HG02571 (cell line): ENCODE measurements at regions not wholly inside any gene's neighbourhood (a gene's known extent, or its start where the extent isn't known, plus 50 kb on each side); places are given as distances from the start of the nearest gene placed in this dataset.

ENCODE experiments used
- ATAC-seq: cut with Tn5 transposase; IDR thresholded peaks from one replicate; pipeline ENCODE4 v1.9.1; 2021; ENCODE audit warnings: mild to moderate bottlenecking, moderate library complexity; ENCODE audit not compliant: unreplicated experiment

DNA sequence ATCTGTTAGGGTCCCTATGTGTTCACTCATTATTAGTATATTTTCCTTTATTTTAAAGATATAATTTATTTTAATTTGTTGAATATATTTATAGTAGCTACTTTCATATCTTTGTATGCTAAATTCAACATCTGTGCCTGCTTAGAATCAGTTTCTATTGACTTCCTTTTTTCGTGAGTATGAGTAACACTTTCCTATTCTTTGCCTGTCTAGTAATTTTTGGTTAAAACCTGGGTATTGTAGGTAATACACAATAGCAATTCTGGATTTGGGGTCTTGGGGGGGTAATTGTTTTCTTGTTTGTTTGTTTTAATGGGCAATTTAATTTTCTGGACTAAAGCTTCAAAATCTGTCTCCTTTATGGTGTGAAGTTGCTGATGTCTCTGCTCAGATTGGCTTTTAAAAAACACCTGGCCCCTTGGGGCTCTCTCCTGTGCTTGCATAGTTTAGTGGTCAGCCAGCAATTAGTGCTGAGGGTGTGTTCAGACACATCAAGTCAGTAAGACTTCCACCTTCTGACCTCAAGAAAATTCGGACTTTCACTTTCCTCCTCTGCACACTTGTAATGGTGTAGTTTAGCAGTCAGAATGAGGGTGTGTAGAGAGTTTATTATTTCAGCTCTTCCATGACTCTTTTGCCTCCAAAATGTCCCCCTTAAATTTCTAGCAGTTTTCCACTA is 124.4 kb upstream of the MAP1B start:
- no peak for ATAC-seq

DNA sequence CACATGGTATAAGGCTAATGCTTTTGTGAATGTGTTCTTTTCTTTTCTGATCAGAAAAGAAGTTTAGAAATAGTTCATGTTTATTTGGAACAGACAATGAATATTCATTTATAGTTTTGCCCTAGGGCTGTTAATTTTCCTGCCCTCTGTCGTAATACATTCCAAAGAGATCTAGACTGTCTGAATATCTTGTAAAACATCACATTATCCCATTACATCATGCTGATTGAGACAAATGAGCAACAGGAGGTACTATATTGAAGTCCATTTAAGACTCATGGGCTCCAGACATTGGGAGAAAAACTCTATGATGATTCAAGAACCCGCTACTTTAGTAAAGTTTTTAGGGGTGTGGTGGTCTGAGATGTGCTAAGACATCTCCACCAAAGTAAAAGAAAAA is 121.2 kb upstream of the MAP1B start:
- no peak for ATAC-seq

DNA sequence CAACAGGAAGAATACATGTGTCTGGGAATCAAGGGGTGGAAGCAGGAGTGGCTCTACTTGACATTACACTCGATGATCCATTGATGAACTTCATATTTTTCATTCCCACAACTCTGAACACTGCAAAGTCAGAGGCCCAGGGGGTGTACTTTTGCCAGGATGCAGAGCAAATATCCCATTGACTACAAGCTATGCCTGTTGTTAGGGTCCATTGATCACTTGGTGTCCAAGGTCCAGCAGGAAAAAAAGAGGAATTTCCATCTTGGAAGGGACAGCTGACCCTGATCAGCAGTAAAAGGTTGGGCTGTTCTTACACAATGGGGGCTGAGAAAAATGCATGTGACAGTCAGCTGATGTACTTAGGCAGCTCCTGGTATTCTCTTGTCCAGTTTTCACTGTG is 118.5 kb upstream of the MAP1B start:
- no peak for ATAC-seq

DNA sequence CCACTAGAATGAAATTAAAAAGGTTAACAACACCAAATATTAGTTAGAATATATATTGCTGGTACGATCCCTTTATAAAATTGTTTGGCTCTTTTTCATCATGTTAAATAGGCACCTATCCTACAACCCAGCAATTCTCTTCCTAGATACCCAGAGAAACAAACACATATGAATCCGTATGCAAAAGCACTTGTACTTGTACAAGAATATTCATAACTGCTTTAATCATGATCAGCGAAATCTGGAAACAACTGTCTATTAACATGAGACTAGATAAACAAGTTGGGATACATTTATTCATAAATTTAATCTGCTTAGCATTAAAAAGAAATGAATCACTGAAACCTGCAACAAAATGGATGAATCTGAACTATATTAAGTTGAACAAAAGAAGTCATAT is 113.7 kb upstream of the MAP1B start:
- no peak for ATAC-seq

DNA sequence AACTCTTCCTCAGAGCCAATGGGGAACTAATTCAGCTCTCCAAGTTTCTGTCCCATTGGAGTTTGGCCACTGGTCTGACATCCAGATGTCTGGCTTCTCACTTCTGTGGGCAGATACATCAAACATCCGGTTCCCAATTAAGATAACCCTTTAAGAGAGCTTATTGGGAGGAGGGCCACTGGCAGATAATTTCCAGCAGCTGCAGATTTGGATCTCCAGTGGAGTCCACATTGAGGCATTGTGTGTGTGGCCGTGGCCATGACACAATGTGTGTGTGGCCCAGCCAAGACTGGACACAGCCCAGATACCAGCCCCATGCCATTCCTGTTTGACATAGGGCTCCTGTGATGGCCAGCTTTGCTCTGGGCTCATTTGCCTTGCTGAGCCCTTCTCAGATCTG is 110.5 kb upstream of the MAP1B start:
- no peak for ATAC-seq

DNA sequence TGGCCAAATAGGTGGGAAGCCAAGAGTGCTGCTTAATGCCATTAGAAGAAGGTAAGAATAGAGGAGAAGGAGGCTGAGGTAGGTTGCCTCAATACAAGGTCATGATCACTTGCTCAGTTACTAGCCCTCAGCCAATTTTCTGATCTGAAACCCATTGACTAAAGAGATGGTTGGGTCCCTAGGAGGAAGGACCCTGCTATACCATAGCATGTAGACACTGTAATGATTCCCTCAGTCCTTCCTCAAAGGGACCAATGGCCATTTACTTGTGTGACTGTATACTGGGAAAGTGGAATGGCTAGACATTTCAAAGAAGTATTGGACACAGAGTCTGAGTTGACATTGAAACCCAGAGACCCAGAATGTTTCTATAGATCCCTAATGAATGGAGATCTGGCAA is 108.5 kb upstream of the MAP1B start:
- ATAC-seq: no peak

DNA sequence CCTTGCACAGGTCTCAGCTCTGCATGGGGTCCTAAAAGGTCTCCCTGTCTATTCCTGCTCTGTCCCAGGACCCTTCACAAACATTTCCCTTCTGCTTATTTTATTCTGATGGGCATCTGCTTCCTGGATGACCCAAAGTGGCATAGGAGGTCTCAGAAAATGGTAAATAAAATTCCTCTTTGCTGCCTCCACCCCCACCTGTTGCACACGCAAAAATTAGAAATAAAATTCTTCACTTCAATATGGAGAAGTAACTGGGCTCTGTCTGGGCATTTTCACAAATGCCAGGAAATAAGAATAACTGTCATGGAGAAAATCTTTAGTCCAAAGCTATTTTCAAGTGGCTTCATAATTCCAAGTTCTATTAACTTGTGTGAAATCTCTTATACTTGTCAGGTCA is 106.6 kb upstream of the MAP1B start:
- ATAC-seq: no peak

DNA sequence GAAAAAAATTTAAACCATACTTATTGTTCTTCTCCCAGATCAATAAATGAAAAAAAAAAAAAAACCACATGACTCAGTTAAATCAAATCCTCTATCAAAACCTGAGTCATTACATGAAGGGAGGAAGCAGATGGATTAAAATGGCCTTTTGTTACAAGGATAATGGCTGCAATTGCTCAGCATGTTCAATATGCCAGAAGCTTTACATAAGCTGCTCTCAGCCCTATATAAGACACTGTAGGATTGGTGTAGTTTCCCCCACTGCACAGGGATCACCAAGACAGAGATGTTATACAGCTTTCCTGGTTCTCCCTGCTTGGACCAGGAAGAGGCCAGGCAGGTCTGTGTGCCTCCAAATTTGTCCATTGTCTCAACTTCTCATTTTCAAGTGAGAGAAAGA is 101.6 kb upstream of the MAP1B start:
- ATAC-seq: no peak

DNA sequence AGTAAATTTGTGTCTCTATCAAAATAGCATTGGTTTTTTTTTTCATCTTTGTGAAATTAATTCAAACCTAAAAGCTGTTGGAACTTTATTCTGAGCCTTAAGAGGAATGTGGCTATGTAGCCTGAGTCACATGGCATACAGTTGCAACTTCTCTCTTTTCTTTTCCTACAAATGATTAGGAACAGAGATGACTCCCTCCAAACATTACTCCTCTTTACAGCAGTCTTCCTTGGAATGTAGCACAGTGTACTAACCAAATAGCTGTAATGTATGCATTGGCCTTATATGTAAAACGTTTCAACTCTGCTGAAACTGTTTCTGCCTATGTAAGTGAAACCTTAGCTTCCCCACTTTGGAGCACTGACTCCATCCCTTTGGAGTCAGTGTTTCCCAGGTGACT is 100.9 kb upstream of the MAP1B start:
- ATAC-seq: no peak

DNA sequence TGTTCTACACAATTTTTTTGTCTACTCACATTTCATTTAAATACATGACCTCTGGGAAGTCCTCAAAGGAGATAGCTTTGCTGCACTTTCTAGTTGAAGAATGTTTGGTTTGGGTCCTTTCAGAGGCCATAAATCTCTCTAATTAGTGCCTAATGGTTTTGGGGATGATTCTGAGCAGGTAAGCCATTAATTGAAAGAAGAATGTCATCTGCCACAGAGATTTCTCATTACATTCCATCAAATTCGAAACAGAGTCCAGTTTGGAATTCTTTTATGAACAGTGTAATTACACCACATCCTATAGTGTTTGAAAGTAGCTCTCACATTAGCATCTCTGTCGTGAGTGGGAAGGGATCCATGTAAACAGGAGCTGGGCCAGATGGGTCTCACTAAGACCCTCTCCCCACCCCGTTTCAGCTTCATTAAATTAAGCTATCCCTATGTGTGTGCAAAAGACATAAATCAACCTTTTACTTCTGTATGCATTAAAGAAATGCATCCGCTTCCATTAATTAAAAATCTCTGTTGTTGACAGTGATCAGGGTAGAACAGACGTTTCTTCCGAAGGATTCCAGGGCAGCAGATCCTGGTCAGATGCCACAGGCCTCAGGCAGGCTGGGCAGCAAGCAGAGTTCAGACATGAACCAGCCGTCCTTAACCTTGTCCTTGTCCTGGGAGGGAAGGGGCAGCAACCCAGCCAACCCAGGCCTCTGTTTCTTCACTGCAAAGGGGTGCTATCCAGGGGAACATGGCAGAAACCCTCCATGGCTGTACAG is 99.8 kb upstream of the MAP1B start:
- ATAC-seq: no peak

DNA sequence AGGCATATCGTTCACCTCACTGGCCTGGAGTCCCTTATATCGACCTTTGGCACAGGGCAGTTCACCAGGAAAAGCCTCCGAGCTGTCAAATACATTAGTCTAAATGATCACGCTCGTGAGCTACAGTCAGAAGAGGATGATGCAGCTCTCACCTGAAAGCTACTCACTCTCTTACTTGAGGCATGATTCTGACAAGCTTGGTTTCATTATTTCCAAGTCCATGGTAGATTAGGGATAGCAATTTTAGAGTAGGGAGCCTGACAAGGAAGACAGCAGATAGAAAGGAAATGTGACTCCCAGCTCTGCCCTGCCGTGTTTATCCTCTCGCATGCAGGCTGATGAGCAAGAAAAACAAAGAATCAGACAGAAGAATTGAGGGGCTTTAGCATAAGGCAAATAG is 98.0 kb upstream of the MAP1B start:
- no peak for ATAC-seq

DNA sequence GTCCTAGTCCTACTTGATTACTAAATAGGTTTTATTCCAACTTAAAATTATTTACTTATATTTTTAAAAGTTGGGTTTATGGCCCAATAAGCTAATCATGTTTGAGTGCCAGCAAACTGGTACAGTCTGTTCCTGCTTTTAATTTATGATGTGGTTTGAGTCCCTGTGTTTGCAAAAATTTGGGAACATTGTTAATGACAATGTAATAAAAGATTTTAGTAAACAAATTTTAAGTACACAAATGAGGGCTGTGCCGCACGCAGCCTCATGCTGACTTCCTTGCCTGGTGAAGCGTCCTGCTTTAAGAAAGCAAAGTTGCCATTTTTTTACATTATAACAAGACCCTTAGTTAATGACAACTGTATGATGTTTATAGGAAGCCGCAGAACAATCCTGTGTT is 96.8 kb upstream of the MAP1B start:
- no peak for ATAC-seq

DNA sequence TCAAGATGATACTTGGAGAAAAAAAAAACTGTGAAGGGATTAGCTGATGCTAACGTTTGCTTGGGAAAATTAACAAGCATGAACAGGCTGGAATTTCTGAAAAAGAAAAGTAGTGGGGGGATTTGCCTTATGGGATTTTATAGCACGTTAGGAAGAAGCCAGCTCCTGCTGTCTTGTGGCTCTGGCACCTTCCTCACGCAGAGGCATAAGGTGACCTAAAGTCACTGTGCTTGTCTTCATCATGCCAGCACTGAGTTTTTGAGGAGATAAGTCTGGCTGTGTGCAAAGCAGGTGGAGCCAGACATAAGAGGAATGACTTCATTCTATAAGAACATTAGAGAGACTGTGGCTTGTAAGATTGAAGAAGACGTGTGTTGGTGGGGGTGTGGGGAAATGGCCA is 94.4 kb upstream of the MAP1B start:
- no peak for ATAC-seq

DNA sequence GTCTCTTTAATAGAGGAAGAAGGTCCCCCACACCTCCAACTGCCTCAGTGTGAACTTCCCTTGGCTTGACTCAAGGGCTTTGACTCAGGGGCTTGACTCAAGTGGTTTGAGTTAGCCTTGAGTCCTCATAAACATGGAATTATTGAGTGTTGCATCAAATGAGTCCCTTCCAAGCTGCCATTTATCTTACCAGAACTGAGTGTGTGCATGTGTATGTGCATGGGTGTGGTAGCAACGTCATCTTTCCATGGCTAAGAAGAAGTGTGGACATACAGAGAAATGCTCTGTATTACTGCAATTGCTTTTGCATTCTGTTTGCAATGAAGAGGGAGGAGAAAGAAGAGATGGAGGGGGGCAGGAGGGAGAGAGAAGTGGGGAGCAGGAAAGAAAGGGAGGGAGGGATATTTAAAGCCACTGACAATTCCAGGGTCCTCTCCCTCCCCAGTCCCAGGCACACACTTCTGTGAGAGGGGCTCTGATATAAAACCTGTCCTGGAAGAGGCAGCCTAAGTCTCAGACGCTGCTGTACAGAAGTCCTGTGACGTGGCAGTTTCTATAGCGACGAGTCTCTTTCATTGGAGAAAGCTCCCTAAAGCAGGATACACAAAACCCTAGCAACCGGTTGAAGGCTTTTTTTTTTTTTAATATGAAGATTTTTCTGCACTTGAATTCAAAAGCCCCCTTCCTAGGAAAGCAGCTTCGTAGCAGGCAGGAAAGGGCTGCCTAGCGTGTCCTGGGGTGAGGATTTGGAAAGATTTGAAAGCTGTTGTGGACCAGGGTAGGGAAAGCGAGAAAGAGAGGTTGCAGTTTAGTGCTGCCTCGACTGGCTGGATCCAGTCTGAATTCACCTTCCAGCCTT is 93.3 kb upstream of the MAP1B start:
- no peak for ATAC-seq

DNA sequence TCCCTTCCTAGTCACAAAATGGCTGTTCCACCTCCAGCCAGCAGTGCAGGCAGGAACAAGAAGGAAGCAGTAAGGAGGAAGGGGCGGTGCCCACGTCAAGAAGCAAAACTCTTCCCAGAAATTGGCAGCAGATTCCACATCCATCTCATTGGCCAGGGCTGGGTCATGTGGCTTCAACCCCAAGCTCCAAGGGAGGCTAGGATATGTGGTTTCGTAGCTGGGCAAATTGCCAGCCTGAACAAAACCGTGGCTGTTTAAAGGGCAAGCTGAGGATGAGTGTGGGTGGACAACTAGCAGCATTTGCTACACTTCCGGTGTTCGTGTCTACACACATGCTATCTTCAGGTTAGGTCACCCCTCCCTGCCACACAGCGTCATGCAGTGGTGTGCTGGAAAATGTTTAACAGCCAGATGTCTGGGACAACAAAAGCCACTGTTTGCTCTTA is 92.1 kb upstream of the MAP1B start:
- ATAC-seq: no peak

DNA sequence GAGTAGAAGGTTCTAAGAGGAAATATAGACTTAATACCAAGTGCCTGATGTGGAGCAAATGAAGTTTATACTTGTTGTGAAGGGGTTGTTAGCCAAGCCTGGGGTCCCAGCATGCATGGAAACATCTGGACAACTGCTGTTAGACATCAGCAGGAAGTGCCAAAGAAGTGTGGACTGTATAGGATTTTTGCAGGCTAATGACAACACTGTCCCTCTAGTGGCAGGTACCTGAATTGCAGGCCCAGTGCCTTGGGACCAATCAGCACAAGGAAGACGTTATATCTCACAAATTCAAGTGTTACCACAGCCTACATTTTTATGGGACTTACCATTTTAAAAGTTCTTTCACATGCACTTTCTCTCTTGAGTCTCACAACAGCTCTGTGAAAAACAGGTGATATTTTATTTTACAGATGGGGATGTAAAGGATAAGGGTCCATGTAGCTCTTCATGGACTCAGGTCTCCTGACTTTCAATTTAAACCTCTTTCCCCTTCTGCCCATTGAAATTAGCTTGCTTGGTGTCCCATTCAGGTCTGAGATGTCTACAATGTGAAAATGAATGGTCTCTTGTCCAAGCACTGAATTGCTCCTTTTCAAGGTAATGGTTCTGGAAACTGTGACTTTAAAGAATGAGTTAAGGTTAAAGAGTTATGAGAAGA is 89.0 kb upstream of the MAP1B start:
- no peak for ATAC-seq

DNA sequence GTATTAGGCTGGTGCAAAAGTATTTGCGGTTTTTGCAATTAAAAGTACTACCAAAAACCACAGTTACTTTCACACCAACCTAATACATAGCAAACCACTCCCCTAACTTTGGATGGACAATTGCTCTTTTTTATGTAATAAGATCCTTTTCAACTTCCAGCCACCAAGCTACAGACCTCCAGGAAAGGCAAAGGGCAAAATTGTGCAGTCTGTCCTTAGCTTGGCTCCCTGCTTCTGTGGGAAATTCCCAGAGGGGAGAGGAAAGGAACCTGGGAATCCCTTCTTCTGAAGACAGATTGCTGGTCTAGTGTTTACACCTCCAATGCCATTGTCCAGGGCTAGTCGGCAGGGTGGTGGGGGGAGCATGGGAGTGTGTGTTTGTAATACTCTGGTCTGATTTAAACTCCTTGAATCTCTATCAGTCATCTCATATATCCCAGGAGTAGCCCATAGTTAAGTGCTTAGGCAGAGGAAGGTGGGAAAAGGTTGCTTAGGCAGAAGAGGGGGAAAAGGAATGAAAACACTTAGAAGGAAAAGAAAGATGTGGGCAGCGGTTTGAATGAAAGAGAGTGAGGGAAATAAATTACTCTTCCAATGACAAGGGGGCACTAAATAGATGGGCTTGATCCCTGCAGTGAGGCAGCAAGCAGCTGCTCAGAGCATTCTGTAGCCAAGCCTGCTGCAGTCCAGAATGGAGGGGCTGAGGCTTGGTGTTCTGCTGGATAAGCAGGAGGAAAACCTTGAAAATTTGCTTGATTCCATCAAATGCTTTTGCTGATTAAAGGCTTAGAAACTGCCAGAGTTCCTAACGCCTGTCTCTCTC is 86.9 kb upstream of the MAP1B start:
- ATAC-seq: no peak

DNA sequence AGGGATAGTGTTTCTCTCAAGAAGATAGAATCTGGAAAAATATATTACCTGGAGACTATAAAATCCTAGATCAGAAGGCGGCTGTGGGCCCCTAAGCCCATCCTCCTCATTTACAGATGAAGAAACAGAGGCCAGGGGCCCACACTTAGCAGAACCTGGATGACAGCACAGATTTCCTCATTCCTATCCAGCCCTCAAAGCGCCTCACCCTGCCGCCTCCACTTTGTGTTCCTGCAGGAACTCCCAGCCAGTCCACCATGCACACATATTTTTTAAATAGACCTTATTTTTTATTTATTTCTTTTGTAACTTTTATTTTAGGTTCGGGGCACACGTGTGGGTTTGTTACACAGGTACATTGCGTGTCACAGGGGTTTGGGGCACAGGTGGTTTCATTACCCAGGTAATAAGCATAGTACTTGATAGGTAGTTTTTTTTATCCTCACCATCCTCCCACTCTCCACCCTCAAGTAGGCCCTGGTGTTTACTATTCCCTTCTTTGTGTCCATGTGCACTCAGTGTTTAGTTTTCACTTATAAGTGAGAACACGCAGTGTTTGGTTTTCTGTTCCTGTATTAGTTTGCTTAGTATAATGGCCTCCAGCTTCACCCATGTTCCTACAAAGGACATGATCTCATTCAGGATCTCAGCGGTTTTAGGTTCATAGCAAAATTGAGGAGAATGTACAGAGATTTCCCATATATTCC is 85.5 kb upstream of the MAP1B start:
- no peak for ATAC-seq

DNA sequence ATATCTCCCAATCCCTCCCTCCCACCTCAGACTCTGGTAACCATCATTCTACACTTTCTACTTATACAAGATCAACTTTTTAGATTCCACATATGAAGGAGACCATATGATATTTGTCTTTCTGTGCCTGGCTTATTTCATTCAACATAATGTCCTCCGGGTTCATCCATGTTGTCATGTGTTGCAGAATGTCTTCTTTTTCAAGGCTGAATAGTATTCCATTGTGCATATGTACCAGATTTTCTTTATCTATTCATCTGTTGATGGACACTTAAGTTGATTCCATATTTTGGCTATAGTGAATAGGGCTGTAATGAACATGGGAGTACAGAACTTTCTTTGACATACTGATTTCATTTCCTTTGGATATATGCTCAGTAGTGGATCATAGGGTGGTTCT is 78.9 kb upstream of the MAP1B start:
- ATAC-seq: no peak

DNA sequence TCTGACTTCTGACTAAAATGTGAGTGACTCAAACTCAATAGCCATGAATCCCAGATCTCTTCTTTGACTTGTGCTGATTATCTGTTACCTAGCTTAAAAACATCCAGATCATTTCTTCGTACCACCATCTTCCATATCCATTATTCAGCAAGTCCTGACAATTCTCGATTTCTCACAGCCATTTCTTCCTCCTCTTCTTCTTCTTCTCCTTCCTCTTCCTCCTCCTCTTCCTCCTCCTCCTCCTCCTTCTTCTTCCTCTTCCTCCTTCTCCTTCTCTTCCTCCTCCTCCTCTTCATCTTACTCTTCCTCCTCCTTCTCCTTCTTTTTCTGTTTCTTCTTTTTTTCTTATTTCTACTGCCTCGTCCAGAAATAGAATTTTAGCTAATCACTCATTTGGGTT is 77.0 kb upstream of the MAP1B start:
- no peak for ATAC-seq
